Peyer's patch (tissue), 4 donors: ENCODE measurements at regions not wholly inside any gene's neighbourhood (a gene's known extent, or its start where the extent isn't known, plus 50 kb on each side); places are given as distances from the start of the nearest gene placed in this dataset.

ENCODE experiments used
- DNase-seq, 3 donors: peaks; one replicate each; pipeline ENCODE4 v3.0.0-alpha.2; 2017 to 2019
- H3K27ac ChIP-seq, 4 donors: fragments of 200-600 bp; sonication (generic); one replicate each; pipeline ENCODE4 v1.5.1; 2016 to 2019
- H3K27me3 ChIP-seq, 2 donors: fragments of 200-600 bp; sonication (generic); one replicate each; pipeline ENCODE4 v1.5.1; 2019
- H3K36me3 ChIP-seq, 3 donors: fragments of 200-600 bp; sonication (generic); one replicate each; pipeline ENCODE4 v1.5.1; 2016 to 2019
- H3K4me1 ChIP-seq, 4 donors: fragments of 200-600 bp; sonication (generic); one replicate each; pipeline ENCODE4 v1.5.1; 2016 to 2019
- H3K4me3 ChIP-seq, 4 donors: fragments of 200-600 bp; sonication (generic); 1 replicate in 3 of 4; 2 replicates in 1 of 4; pipeline ENCODE4 v1.5.1; 2016 to 2019; ENCODE audit warnings: mild to moderate bottlenecking in 1 of 4
- H3K9me3 ChIP-seq, 4 donors: fragments of 200-600 bp; sonication (generic); one replicate each; pipeline ENCODE4 v1.5.1; 2016 to 2019; ENCODE audit warnings: mild to moderate bottlenecking in 1 of 4
- CTCF ChIP-seq, 6 experiments: fragments of 450-650 bp in 4 of 6; fragments of 200-600 bp in 2 of 6; sonication (generic) in 1 of 6; IDR thresholded peaks; one replicate each; pipeline ENCODE4 v1.5.1; 2017 to 2019; ENCODE audit warnings: antibody characterized with exemption in 6 of 6, mild to moderate bottlenecking in 3 of 6, moderate library complexity in 1 of 6
- POLR2A ChIP-seq, 2 donors: fragments of 450-650 bp; IDR thresholded peaks; one replicate each; pipeline ENCODE4 v1.5.1; 2017; ENCODE audit warnings: antibody characterized with exemption in 2 of 2, mild to moderate bottlenecking in 2 of 2, moderate library complexity in 2 of 2

- Histone ChIP-seq H3K9me3 (no peaks in the 10 kb centered on the region), H3K36me3 (no peaks in the 10 kb centered on the region), H3K27me3 (no peaks in the 10 kb centered on the region), H3K27ac (no peak overlapping the region), H3K4me1 (no peaks in the 10 kb centered on the region), H3K4me3 (no peak overlapping the region)
- TF ChIP-seq POLR2A (IDR thresholded peaks at IDR 0.05) = no peak
- no peak for TF ChIP-seq CTCF (IDR thresholded peaks at IDR 0.05)
- DNase-seq = no peak
Measured at GRCh38 chrX:3204606-3205005, 141.8 kb downstream of the MXRA5 start.

- no peak for DNase-seq
- no peak overlapping the region for H3K4me3 ChIP-seq
- TF ChIP-seq CTCF (IDR thresholded peaks at IDR 0.05) (no peak), POLR2A (IDR thresholded peaks at IDR 0.05) (no peak)
Measured at GRCh38 chrX:3195845-3196244, 150.6 kb downstream of the MXRA5 start.

GRCh38 chrX:3192835-3193234 lies 151.6 kb downstream of the ARSF start:
- H3K27ac ChIP-seq = no peak overlapping the region
- no peaks in the 10 kb centered on the region for H3K36me3 ChIP-seq
- H3K9me3 ChIP-seq = no peaks in the 10 kb centered on the region
- no peaks in the 10 kb centered on the region for H3K4me1 ChIP-seq
- H3K4me3 ChIP-seq = no peak overlapping the region
- no peak for TF ChIP-seq CTCF (IDR thresholded peaks at IDR 0.05)
- TF ChIP-seq POLR2A (IDR thresholded peaks at IDR 0.05) = no peak
- H3K27me3 ChIP-seq = no peaks in the 10 kb centered on the region
- DNase-seq = no peak

More at GRCh38 chrX:3195845-3196244, 150.6 kb downstream of the MXRA5 start:
- Histone ChIP-seq H3K27me3 (no peaks in the 10 kb centered on the region), H3K36me3 (no peaks in the 10 kb centered on the region), H3K27ac (no peak overlapping the region), H3K4me1 (no peaks in the 10 kb centered on the region), H3K9me3 (no peaks in the 10 kb centered on the region)

GRCh38 chrX:3191796-3192195 lies 150.5 kb downstream of the ARSF start:
- TF ChIP-seq POLR2A (IDR thresholded peaks at IDR 0.05) (no peak), CTCF (IDR thresholded peaks at IDR 0.05) (no peak)
- no peak for DNase-seq

GRCh38 chrX:3191201-3191600 lies 149.9 kb downstream of the ARSF start:
- no peaks in the 10 kb centered on the region for H3K4me1 ChIP-seq
- no peak for TF ChIP-seq CTCF (IDR thresholded peaks at IDR 0.05)
- TF ChIP-seq POLR2A (IDR thresholded peaks at IDR 0.05) = no peak
- H3K4me3 ChIP-seq = no peak overlapping the region
- no peak for DNase-seq
- H3K36me3 ChIP-seq = no peaks in the 10 kb centered on the region
- no peak overlapping the region for H3K27ac ChIP-seq
- H3K9me3 ChIP-seq = no peaks in the 10 kb centered on the region
- H3K27me3 ChIP-seq = no peaks in the 10 kb centered on the region

More at GRCh38 chrX:3191796-3192195, 150.5 kb downstream of the ARSF start:
- Histone ChIP-seq H3K27me3 (no peaks in the 10 kb centered on the region), H3K36me3 (no peaks in the 10 kb centered on the region), H3K27ac (no peak overlapping the region), H3K9me3 (no peaks in the 10 kb centered on the region), H3K4me1 (no peaks in the 10 kb centered on the region), H3K4me3 (no peak overlapping the region)
